Effector memory CD4-positive, alpha-beta T cell (primary cell): ENCODE measurements at regions not wholly inside any gene's neighbourhood (a gene's known extent, or its start where the extent isn't known, plus 50 kb on each side); places are given as distances from the start of the nearest gene placed in this dataset.

ENCODE experiments used
- DNase-seq, 3 donors: peaks; one replicate each; pipeline ENCODE4 v3.0.0-alpha.2; 2020
- H3K27ac ChIP-seq: 2 replicates; pipeline ENCODE4 v1.7.0; 2013; ENCODE audit warnings: mild to moderate bottlenecking, low read length, moderate library complexity; ENCODE audit not compliant: insufficient read depth, poor library complexity, severe bottlenecking
- H3K27me3 ChIP-seq: replicated peaks from 2 replicates; pipeline ENCODE4 v1.7.0; 2013; ENCODE audit warnings: mild to moderate bottlenecking, low read length; ENCODE audit not compliant: insufficient read depth, control insufficient read depth, poor library complexity, severe bottlenecking
- H3K36me3 ChIP-seq: 2 replicates; pipeline ENCODE4 v1.7.0; 2013; ENCODE audit warnings: mild to moderate bottlenecking, low read length, moderate library complexity; ENCODE audit not compliant: control insufficient read depth, insufficient read depth
- H3K4me1 ChIP-seq: 2 replicates; pipeline ENCODE4 v1.7.0; 2013; ENCODE audit warnings: low read length, mild to moderate bottlenecking; ENCODE audit not compliant: control insufficient read depth, insufficient read depth, poor library complexity, severe bottlenecking
- H3K4me3 ChIP-seq: 2 replicates; pipeline ENCODE4 v1.7.0; 2013; ENCODE audit warnings: low read length, low read depth, mild to moderate bottlenecking; ENCODE audit not compliant: insufficient read depth, poor library complexity, severe bottlenecking
- H3K9me3 ChIP-seq: 2 replicates; pipeline ENCODE4 v1.7.0; 2013; ENCODE audit warnings: mild to moderate bottlenecking, low read length, moderate library complexity; ENCODE audit not compliant: control insufficient read depth

GRCh38 chr2:236317938-236318396, 53.8 kb upstream of the ASB18 start:
- H3K9me3 ChIP-seq: peaks cover 5% of the 10 kb centered on the region
- no peak overlapping the region for H3K4me3 ChIP-seq
- H3K36me3 ChIP-seq: no peaks in the 10 kb centered on the region
- no peaks in the 10 kb centered on the region for H3K27me3 ChIP-seq
- no peak for DNase-seq
- no peak overlapping the region for H3K27ac ChIP-seq
- H3K4me1 ChIP-seq: no peaks in the 10 kb centered on the region

GRCh38 chr2:236318401-236318800, 54.2 kb upstream of the ASB18 start:
- DNase-seq: no peak
- H3K4me3 ChIP-seq: no peak overlapping the region

GRCh38 chr2:236319036-236319435, 54.8 kb upstream of the ASB18 start:
- H3K27ac ChIP-seq: no peak overlapping the region
- H3K9me3 ChIP-seq: no peaks in the 10 kb centered on the region
- no peaks in the 10 kb centered on the region for H3K36me3 ChIP-seq
- no peak overlapping the region for H3K4me3 ChIP-seq
- H3K27me3 ChIP-seq: no peaks in the 10 kb centered on the region
- H3K4me1 ChIP-seq: no peaks in the 10 kb centered on the region
- no peak for DNase-seq

More at GRCh38 chr2:236318401-236318800, 54.2 kb upstream of the ASB18 start:
- no peak overlapping the region for H3K27ac ChIP-seq
- no peaks in the 10 kb centered on the region for H3K4me1 ChIP-seq
- no peaks in the 10 kb centered on the region for H3K27me3 ChIP-seq
- peaks cover 5% of the 10 kb centered on the region for H3K9me3 ChIP-seq
- no peaks in the 10 kb centered on the region for H3K36me3 ChIP-seq

GRCh38 chr2:236321415-236321814, 57.2 kb upstream of the ASB18 start:
- Histone ChIP-seq H3K4me1 (no peaks in the 10 kb centered on the region), H3K27ac (no peak overlapping the region), H3K36me3 (no peaks in the 10 kb centered on the region), H3K27me3 (no peaks in the 10 kb centered on the region), H3K4me3 (no peak overlapping the region), H3K9me3 (no peaks in the 10 kb centered on the region)
- DNase-seq: no peak

- no peak for DNase-seq
- H3K4me1 ChIP-seq: no peaks in the 10 kb centered on the region
- no peaks in the 10 kb centered on the region for H3K27me3 ChIP-seq
- H3K36me3 ChIP-seq: no peaks in the 10 kb centered on the region
- no peak overlapping the region for H3K4me3 ChIP-seq
- no peak overlapping the region for H3K27ac ChIP-seq
- H3K9me3 ChIP-seq: no peaks in the 10 kb centered on the region
These were observed 69.4 kb upstream of the ASB18 start for GRCh38 chr2:236333417-236334121.

GRCh38 chr2:236334122-236334876, 70.1 kb upstream of the ASB18 start:
- no peaks in the 10 kb centered on the region for H3K4me1 ChIP-seq
- no peaks in the 10 kb centered on the region for H3K27me3 ChIP-seq
- no peaks in the 10 kb centered on the region for H3K36me3 ChIP-seq
- H3K9me3 ChIP-seq: no peaks in the 10 kb centered on the region
- DNase-seq: no peak
- no peak overlapping the region for H3K4me3 ChIP-seq
- no peak overlapping the region for H3K27ac ChIP-seq

GRCh38 chr2:236335696-236336574, 71.7 kb upstream of the ASB18 start:
- Histone ChIP-seq H3K4me3 (no peak overlapping the region), H3K9me3 (no peaks in the 10 kb centered on the region), H3K36me3 (no peaks in the 10 kb centered on the region), H3K27me3 (no peaks in the 10 kb centered on the region), H3K27ac (no peak overlapping the region), H3K4me1 (no peaks in the 10 kb centered on the region)
- DNase-seq: no peak

GRCh38 chr2:236336575-236337464, 72.6 kb upstream of the ASB18 start:
- H3K9me3 ChIP-seq: no peaks in the 10 kb centered on the region
- H3K4me1 ChIP-seq: no peaks in the 10 kb centered on the region
- H3K27me3 ChIP-seq: no peaks in the 10 kb centered on the region
- DNase-seq: no peak
- no peak overlapping the region for H3K4me3 ChIP-seq
- no peaks in the 10 kb centered on the region for H3K36me3 ChIP-seq
- H3K27ac ChIP-seq: no peak overlapping the region
